H9 (cell line): ENCODE measurements at regions not wholly inside any gene's neighbourhood (a gene's known extent, or its start where the extent isn't known, plus 50 kb on each side); places are given as distances from the start of the nearest gene placed in this dataset.

Experiments used
- DNase-seq: peaks from one replicate; pipeline ENCODE4 v3.0.0-alpha.2; 2017
- H2AFZ ChIP-seq: one replicate; pipeline ENCODE4 v1.6.1; 2013; ENCODE audit warnings: mild to moderate bottlenecking, low read length, control low read depth, moderate library complexity
- H2AK5ac ChIP-seq: 2 replicates; pipeline ENCODE4 v1.6.1; 2013; ENCODE audit warnings: low read length, control low read depth, mixed read lengths; ENCODE audit not compliant: insufficient read length
- H2BK120ac ChIP-seq: one replicate; pipeline ENCODE4 v1.6.1; 2013; ENCODE audit warnings: low read depth, mild to moderate bottlenecking, low read length, control low read depth, inconsistent platforms; ENCODE audit not compliant: poor library complexity, severe bottlenecking
- H2BK12ac ChIP-seq: 2 replicates; pipeline ENCODE4 v1.6.1; 2013; ENCODE audit warnings: low read length, control low read depth, mixed read lengths, low read depth; ENCODE audit not compliant: insufficient read length
- H2BK15ac ChIP-seq: 2 replicates; pipeline ENCODE4 v1.6.1; 2013; ENCODE audit warnings: low read depth, low read length, control low read depth
- H2BK20ac ChIP-seq: one replicate; pipeline ENCODE4 v1.6.1; 2013; ENCODE audit warnings: low read depth, mild to moderate bottlenecking, low read length, control low read depth, inconsistent platforms; ENCODE audit not compliant: poor library complexity, severe bottlenecking
- H2BK5ac ChIP-seq: 2 replicates; pipeline ENCODE4 v1.6.1; 2013; ENCODE audit warnings: low read length, control low read depth, mixed read lengths; ENCODE audit not compliant: insufficient read length
- H3K14ac ChIP-seq: 2 replicates; pipeline ENCODE4 v1.6.1; 2013; ENCODE audit warnings: low read length, control low read depth; ENCODE audit not compliant: insufficient read depth
- H3K18ac ChIP-seq: 2 replicates; pipeline ENCODE4 v1.6.1; 2013; ENCODE audit warnings: low read depth, mild to moderate bottlenecking, mixed read lengths, low read length, control low read depth; ENCODE audit not compliant: insufficient read length
- H3K23ac ChIP-seq: 2 replicates; pipeline ENCODE4 v1.6.1; 2013; ENCODE audit warnings: low read length, control low read depth, mixed read lengths, low read depth; ENCODE audit not compliant: insufficient read length
- H3K23me2 ChIP-seq: 2 replicates; pipeline ENCODE4 v1.6.1; 2013; ENCODE audit warnings: low read depth, mild to moderate bottlenecking, mixed read lengths, low read length, control low read depth; ENCODE audit not compliant: insufficient read length, poor library complexity, severe bottlenecking
- H3K27ac ChIP-seq: 2 replicates; pipeline ENCODE4 v1.5.1; 2013; ENCODE audit warnings: low read length, control low read depth, mixed read lengths, low read depth; ENCODE audit not compliant: insufficient read length
- H3K27me3 ChIP-seq: 2 replicates; pipeline ENCODE4 v1.6.1; 2013; ENCODE audit warnings: low read length, control low read depth, inconsistent platforms; ENCODE audit not compliant: insufficient read depth
- H3K4ac ChIP-seq: 2 replicates; pipeline ENCODE4 v1.6.1; 2013; ENCODE audit warnings: low read depth, mild to moderate bottlenecking, control low read depth, inconsistent platforms, low read length, moderate library complexity
- H3K4me1 ChIP-seq: 2 replicates; pipeline ENCODE4 v1.6.1; 2013; ENCODE audit warnings: low read length, control low read depth, inconsistent platforms; ENCODE audit not compliant: insufficient read depth
- H3K4me2 ChIP-seq: 2 replicates; pipeline ENCODE4 v1.6.1; 2013; ENCODE audit warnings: low read length, control low read depth, mixed read lengths; ENCODE audit not compliant: insufficient read length, insufficient read depth
- H3K56ac ChIP-seq: 2 replicates; pipeline ENCODE4 v1.6.1; 2013; ENCODE audit warnings: low read depth, mild to moderate bottlenecking, mixed read lengths, low read length, control low read depth; ENCODE audit not compliant: insufficient read length
- H3K79me1 ChIP-seq: 2 replicates; pipeline ENCODE4 v1.6.1; 2013; ENCODE audit warnings: low read depth, mild to moderate bottlenecking, moderate library complexity, low read length, control low read depth, inconsistent platforms; ENCODE audit not compliant: insufficient read depth, poor library complexity, severe bottlenecking
- H3K79me2 ChIP-seq: 2 replicates; pipeline ENCODE4 v1.6.1; 2013; ENCODE audit warnings: low read length, control low read depth, inconsistent platforms; ENCODE audit not compliant: insufficient read depth
- H3K9ac ChIP-seq: 2 replicates; pipeline ENCODE4 v1.6.1; 2013; ENCODE audit warnings: low read length, control low read depth, mixed read lengths; ENCODE audit not compliant: insufficient read length; ENCODE audit errors: extremely low read depth
- H3K9me3 ChIP-seq: one replicate; pipeline ENCODE4 v1.6.1; 2013; ENCODE audit warnings: low read depth, low read length, inconsistent platforms; ENCODE audit not compliant: control insufficient read depth
- H3T11ph ChIP-seq: one replicate; pipeline ENCODE4 v1.6.1; 2013; ENCODE audit warnings: mild to moderate bottlenecking, low read length, control low read depth, inconsistent platforms
- H4K20me1 ChIP-seq: one replicate; pipeline ENCODE4 v1.6.1; 2013; ENCODE audit not compliant: control insufficient read depth, insufficient read length, insufficient read depth
- H4K5ac ChIP-seq: 2 replicates; pipeline ENCODE4 v1.6.1; 2013; ENCODE audit warnings: low read depth, mild to moderate bottlenecking, mixed read lengths, low read length, control low read depth; ENCODE audit not compliant: insufficient read length
- H4K8ac ChIP-seq: replicated peaks from 2 replicates; pipeline ENCODE4 v1.6.1; 2013; ENCODE audit warnings: low read length, control low read depth, mixed read lengths, low read depth; ENCODE audit not compliant: insufficient read length
- H4K91ac ChIP-seq: 2 replicates; pipeline ENCODE4 v1.6.1; 2013; ENCODE audit warnings: low read depth, mild to moderate bottlenecking, moderate library complexity, mixed read lengths, low read length, control low read depth; ENCODE audit not compliant: insufficient read length
- H3K27ac Mint-ChIP-seq, 3 experiments: 2 replicates in 2 of 3; 3 replicates in 1 of 3; pipeline ENCODE4 v1.8.0; 2020 to 2021; ENCODE audit warnings: mixed read lengths in 3 of 3, mild to moderate bottlenecking in 1 of 3, moderate library complexity in 1 of 3
- H3K27me3 Mint-ChIP-seq: 2 replicates; pipeline ENCODE4 v1.8.0; 2021; ENCODE audit warnings: low read depth, mild to moderate bottlenecking, moderate library complexity, mixed read lengths
- H3K36me3 Mint-ChIP-seq, 3 experiments: 2 replicates in 2 of 3; 3 replicates in 1 of 3; pipeline ENCODE4 v1.8.0; 2020 to 2021; ENCODE audit warnings: low read depth in 3 of 3, mixed read lengths in 3 of 3; ENCODE audit not compliant: insufficient read depth in 1 of 3
- H3K4me1 Mint-ChIP-seq, 2 experiments: 2 replicates each; pipeline ENCODE4 v1.8.0; 2020; ENCODE audit warnings: mixed read lengths in 2 of 2
- H3K4me3 Mint-ChIP-seq, 2 experiments: 2 replicates in 1 of 2; 3 replicates in 1 of 2; pipeline ENCODE4 v1.8.0; 2020 to 2021; ENCODE audit warnings: mild to moderate bottlenecking in 2 of 2, mixed read lengths in 2 of 2, moderate library complexity in 1 of 2
- H3K9me3 Mint-ChIP-seq, 2 experiments: 2 replicates in 1 of 2; 3 replicates in 1 of 2; pipeline ENCODE4 v1.8.0; 2020; ENCODE audit warnings: mild to moderate bottlenecking in 2 of 2, mixed read lengths in 2 of 2, moderate library complexity in 1 of 2
- WGBS: extraction: QIAGEN DNeasy Blood & Tissue Kit; methylation state at CpG from one replicate; pipeline ENCODE4 v1.1.7; 2013; ENCODE audit warnings: missing lambda C conversion rate, low lambda C conversion rate, mixed read lengths; ENCODE audit not compliant: insufficient read length; ENCODE audit errors: extremely low coverage; 5-methylcytosine and 5-hydroxymethylcytosine counted together
- TF ChIP-seq, protein P1 (sequence below): fragments of 200-600 bp; sonication (generic); conservative IDR thresholded peaks from 3 replicates; pipeline ENCODE4 v1.8.0; 2021; ENCODE audit warnings: antibody characterized with exemption, mild to moderate bottlenecking

- Mint-ChIP-seq H3K4me1 (peaks cover 26 to 28% of the 10 kb centered on the region in 2 experiments), H3K27ac (no peak overlapping the region), H3K27me3 (peaks cover 5% of the 10 kb centered on the region), H3K36me3 (0 out of 7 replicates have a peak, but pooled peaks cover 0 to 4% (median 0%) of the 10 kb centered on the region in 3 experiments), H3K9me3 (peaks cover 0 to 2% of the 10 kb centered on the region in 2 experiments; a peak in 2 of 5 replicates), H3K4me3 (no peak overlapping the region)
- Histone ChIP-seq H3K79me2 (no peaks in the 10 kb centered on the region), H3K14ac (no peak overlapping the region), H3K27me3 (no peaks in the 10 kb centered on the region), H4K20me1 (no peaks in the 10 kb centered on the region), H3K18ac (no peak overlapping the region), H3K27ac (no peak overlapping the region), H3K4me2 (no peak overlapping the region), H2BK5ac (no peak overlapping the region), H3K9ac (no peak overlapping the region), H3K4ac (no peak overlapping the region), H2BK15ac (no peak overlapping the region), H4K5ac (no peak overlapping the region), H4K91ac (no peak overlapping the region), H2BK12ac (no peak overlapping the region), H3K23me2 (no peaks in the 10 kb centered on the region), H4K8ac (no peak overlapping the region), H3K23ac (no peak overlapping the region), H2BK120ac (no peak overlapping the region), H3K56ac (no peak overlapping the region), H2AK5ac (no peak overlapping the region), H3K9me3 (no peaks in the 10 kb centered on the region), H3T11ph (no peak overlapping the region), H2BK20ac (no peak overlapping the region), H3K4me1 (peaks cover 3% of the 10 kb centered on the region; the same call in 1 of the 2 replicates), H3K79me1 (no peaks in the 10 kb centered on the region), H2AFZ (no peak overlapping the region)
- WGBS = no CpG with 5 or more reads among the region's 2 CpGs
- DNase-seq = no peak
- TF ChIP-seq, protein P1, sequence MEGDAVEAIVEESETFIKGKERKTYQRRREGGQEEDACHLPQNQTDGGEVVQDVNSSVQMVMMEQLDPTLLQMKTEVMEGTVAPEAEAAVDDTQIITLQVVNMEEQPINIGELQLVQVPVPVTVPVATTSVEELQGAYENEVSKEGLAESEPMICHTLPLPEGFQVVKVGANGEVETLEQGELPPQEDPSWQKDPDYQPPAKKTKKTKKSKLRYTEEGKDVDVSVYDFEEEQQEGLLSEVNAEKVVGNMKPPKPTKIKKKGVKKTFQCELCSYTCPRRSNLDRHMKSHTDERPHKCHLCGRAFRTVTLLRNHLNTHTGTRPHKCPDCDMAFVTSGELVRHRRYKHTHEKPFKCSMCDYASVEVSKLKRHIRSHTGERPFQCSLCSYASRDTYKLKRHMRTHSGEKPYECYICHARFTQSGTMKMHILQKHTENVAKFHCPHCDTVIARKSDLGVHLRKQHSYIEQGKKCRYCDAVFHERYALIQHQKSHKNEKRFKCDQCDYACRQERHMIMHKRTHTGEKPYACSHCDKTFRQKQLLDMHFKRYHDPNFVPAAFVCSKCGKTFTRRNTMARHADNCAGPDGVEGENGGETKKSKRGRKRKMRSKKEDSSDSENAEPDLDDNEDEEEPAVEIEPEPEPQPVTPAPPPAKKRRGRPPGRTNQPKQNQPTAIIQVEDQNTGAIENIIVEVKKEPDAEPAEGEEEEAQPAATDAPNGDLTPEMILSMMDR = no peak
Measured at GRCh38 chr16:54690306-54690705, 240.4 kb upstream of the IRX5 start.
